Neuronal stem cell (in vitro differentiated cells): ENCODE measurements at regions not wholly inside any gene's neighbourhood (a gene's known extent, or its start where the extent isn't known, plus 50 kb on each side); places are given as distances from the start of the nearest gene placed in this dataset.
A peak's percentile ranks its signal among the peaks of the same experiment; 100 is the strongest.

ENCODE experiments used
- DNase-seq: peaks from one replicate; pipeline ENCODE4 v3.0.0-alpha.2; 2013; ENCODE audit warnings: low spot score
- H2AFZ ChIP-seq: one replicate; pipeline ENCODE4 v1.6.1; 2013; ENCODE audit warnings: mild to moderate bottlenecking, low read length, inconsistent platforms
- H2AK5ac ChIP-seq: 2 replicates; pipeline ENCODE4 v1.6.1; 2013; ENCODE audit warnings: low read depth, mild to moderate bottlenecking, inconsistent platforms, low read length, moderate library complexity, mixed read lengths
- H2BK120ac ChIP-seq: 2 replicates; pipeline ENCODE4 v1.6.1; 2013; ENCODE audit warnings: low read depth, mild to moderate bottlenecking, inconsistent platforms, low read length, moderate library complexity, mixed read lengths
- H2BK12ac ChIP-seq: one replicate; pipeline ENCODE4 v1.6.1; 2013; ENCODE audit warnings: low read length, inconsistent platforms
- H2BK15ac ChIP-seq: 2 replicates; pipeline ENCODE4 v1.6.1; 2013; ENCODE audit warnings: mild to moderate bottlenecking, low read length, inconsistent platforms, mixed read lengths
- H2BK5ac ChIP-seq: one replicate; pipeline ENCODE4 v1.6.1; 2013; ENCODE audit warnings: inconsistent platforms, mild to moderate bottlenecking, low read length, moderate library complexity
- H3K14ac ChIP-seq: one replicate; pipeline ENCODE4 v1.6.1; 2013; ENCODE audit warnings: low read length, inconsistent platforms
- H3K18ac ChIP-seq: 2 replicates; pipeline ENCODE4 v1.6.1; 2013; ENCODE audit warnings: low read length, inconsistent platforms
- H3K23ac ChIP-seq: 2 replicates; pipeline ENCODE4 v1.6.1; 2013; ENCODE audit warnings: low read depth, mild to moderate bottlenecking, mixed read lengths, low read length, inconsistent platforms; ENCODE audit not compliant: poor library complexity
- H3K27ac ChIP-seq: replicated peaks from 3 replicates; pipeline ENCODE4 v1.5.1; 2013; ENCODE audit warnings: low read length, inconsistent platforms
- H3K27me3 ChIP-seq, 3 experiments: 2 replicates each; pipeline ENCODE4 v1.6.1; 2013; ENCODE audit warnings: low read length in 3 of 3, mild to moderate bottlenecking in 2 of 3, inconsistent platforms in 1 of 3, low read depth in 1 of 3, mixed read lengths in 1 of 3, moderate library complexity in 1 of 3; ENCODE audit not compliant: control insufficient read depth in 3 of 3, insufficient read depth in 3 of 3
- H3K36me3 ChIP-seq, 2 donors: replicated peaks in 1 of 2; 2 replicates each; pipeline ENCODE4 v1.6.1; 2013; ENCODE audit warnings: low read length in 2 of 2; ENCODE audit not compliant: control insufficient read depth in 2 of 2, insufficient read depth in 2 of 2
- H3K4ac ChIP-seq: 2 replicates; pipeline ENCODE4 v1.6.1; 2013; ENCODE audit warnings: inconsistent platforms, mild to moderate bottlenecking, low read length, moderate library complexity
- H3K4me1 ChIP-seq, 2 donors: 1 replicate in 1 of 2; 2 replicates in 1 of 2; pipeline ENCODE4 v1.6.1; 2013; ENCODE audit warnings: low read length in 2 of 2, low read depth in 1 of 2; ENCODE audit not compliant: control insufficient read depth in 2 of 2, insufficient read depth in 1 of 2
- H3K4me2 ChIP-seq: one replicate; pipeline ENCODE4 v1.6.1; 2013; ENCODE audit warnings: mild to moderate bottlenecking, low read length, inconsistent platforms; ENCODE audit not compliant: insufficient read depth, poor library complexity, severe bottlenecking
- H3K4me3 ChIP-seq, 2 donors: 2 replicates each; pipeline ENCODE4 v1.5.1; 2013; ENCODE audit warnings: low read length in 2 of 2, mild to moderate bottlenecking in 2 of 2, inconsistent platforms in 1 of 2, moderate library complexity in 1 of 2
- H3K79me1 ChIP-seq: one replicate; pipeline ENCODE4 v1.6.1; 2013; ENCODE audit warnings: low read depth, mild to moderate bottlenecking, inconsistent platforms, low read length, moderate library complexity
- H3K9ac ChIP-seq: one replicate; pipeline ENCODE4 v1.6.1; 2013; ENCODE audit warnings: mild to moderate bottlenecking, low read depth, low read length, inconsistent platforms; ENCODE audit not compliant: poor library complexity
- H3K9me3 ChIP-seq, 2 donors: replicated peaks in 1 of 2; 2 replicates each; pipeline versions ENCODE3 to v1.6.1; 2013; ENCODE audit warnings: low read length in 2 of 2, mild to moderate bottlenecking in 2 of 2, inconsistent platforms in 1 of 2, low read depth in 1 of 2, mixed read lengths in 1 of 2, moderate library complexity in 1 of 2; ENCODE audit not compliant: control insufficient read depth in 2 of 2, insufficient read depth in 1 of 2
- H4K8ac ChIP-seq: one replicate; pipeline ENCODE4 v1.6.1; 2013; ENCODE audit warnings: low read depth, mild to moderate bottlenecking, inconsistent platforms, low read length, moderate library complexity
- H4K91ac ChIP-seq: one replicate; pipeline ENCODE4 v1.6.1; 2013; ENCODE audit warnings: low read length, low read depth, mild to moderate bottlenecking, inconsistent platforms; ENCODE audit not compliant: poor library complexity
- WGBS, 2 donors: extraction: QIAGEN DNeasy Blood & Tissue Kit; methylation state at CpG; one replicate each; pipeline ENCODE4 v1.1.7; 2013; ENCODE audit warnings: missing lambda C conversion rate in 2 of 2, mixed read lengths in 1 of 2; ENCODE audit not compliant: insufficient read length in 2 of 2, insufficient replicate concordance in 1 of 2; ENCODE audit errors: extremely low coverage in 2 of 2; 5-methylcytosine and 5-hydroxymethylcytosine counted together

GRCh38 chr13:64845110-64845509 lies 2385.0 kb downstream of the PCDH9 start:
- Histone ChIP-seq H3K27ac (no peak overlapping the region), H3K27me3 (no peaks in the 10 kb centered on the region)

DNA sequence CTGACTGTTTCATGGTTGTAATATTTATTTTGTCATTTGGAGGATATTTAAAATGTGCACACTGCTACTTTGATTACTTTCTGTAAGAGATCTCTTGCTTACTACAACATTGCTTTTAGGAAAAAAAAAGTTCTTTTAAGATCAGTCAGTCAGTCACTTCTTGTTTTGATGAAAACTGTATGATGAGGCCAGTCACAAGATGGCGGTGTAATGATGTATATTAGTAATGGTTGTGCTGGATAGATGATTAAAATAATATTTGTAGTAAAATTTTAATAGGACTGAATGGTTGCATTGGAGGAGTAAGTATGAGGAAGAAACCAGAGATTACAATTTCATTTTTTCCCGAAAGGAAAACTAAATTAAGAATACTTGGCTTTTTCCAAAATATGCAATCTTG lies 2411.1 kb downstream of the PCDH9 start:
- no peak overlapping the region for H4K8ac ChIP-seq
- H4K91ac ChIP-seq: no peak overlapping the region
- H3K4me2 ChIP-seq: no peak overlapping the region
- H2AFZ ChIP-seq: no peak overlapping the region
- H3K27ac ChIP-seq: no peak overlapping the region
- no peak overlapping the region for H2AK5ac ChIP-seq
- H3K4me1 ChIP-seq: no peaks in the 10 kb centered on the region
- H3K4ac ChIP-seq: no peak overlapping the region
- H2BK12ac ChIP-seq: no peak overlapping the region
- no peak overlapping the region for H3K18ac ChIP-seq
- H3K4me3 ChIP-seq: no peak overlapping the region
- H3K36me3 ChIP-seq: no peaks in the 10 kb centered on the region
- no peaks in the 10 kb centered on the region for H3K79me1 ChIP-seq
- no peaks in the 10 kb centered on the region for H3K9me3 ChIP-seq
- no peak overlapping the region for H3K14ac ChIP-seq
- H3K23ac ChIP-seq: no peak overlapping the region
- no peak overlapping the region for H3K9ac ChIP-seq
- H3K27me3 ChIP-seq: no peaks in the 10 kb centered on the region
- WGBS, 2 donors: 100% methylated on average over 1 of the region's 2 CpGs; no CpG with 5 or more reads in 1 of the 2 donors
- no peak overlapping the region for H2BK15ac ChIP-seq
- H2BK5ac ChIP-seq: no peak overlapping the region
- no peak for DNase-seq
- H2BK120ac ChIP-seq: no peak overlapping the region

More at GRCh38 chr13:64845110-64845509, 2385.0 kb downstream of the PCDH9 start:
- Histone ChIP-seq H3K9ac (no peak overlapping the region), H3K14ac (no peak overlapping the region), H2AK5ac (no peak overlapping the region), H3K4me1 (peaks cover 0 to 3% of the 10 kb centered on the region in 2 donors), H3K23ac (no peak overlapping the region), H2BK5ac (no peak overlapping the region), H3K4ac (no peak overlapping the region), H2BK120ac (no peak overlapping the region), H3K4me3 (no peak overlapping the region), H2BK15ac (no peak overlapping the region), H2AFZ (peak overlapping the region; percentile 30), H3K36me3 (no peaks in the 10 kb centered on the region), H4K8ac (no peak overlapping the region), H3K18ac (no peak overlapping the region), H3K4me2 (no peak overlapping the region), H3K79me1 (no peaks in the 10 kb centered on the region), H2BK12ac (no peak overlapping the region), H3K9me3 (no peaks in the 10 kb centered on the region), H4K91ac (no peak overlapping the region)
- no peak for DNase-seq
- whole genome bisulfite sequencing, 2 donors: no CpG with 5 or more reads among the region's 1 CpG

GRCh38 chr13:64817691-64818090 lies 2412.4 kb downstream of the PCDH9 start:
- Histone ChIP-seq H3K27ac (no peak overlapping the region), H3K14ac (no peak overlapping the region), H3K27me3 (no peaks in the 10 kb centered on the region), H3K4ac (no peak overlapping the region), H2AK5ac (no peak overlapping the region), H2BK5ac (no peak overlapping the region), H2BK15ac (no peak overlapping the region), H2AFZ (no peak overlapping the region), H3K23ac (no peak overlapping the region), H4K8ac (no peak overlapping the region), H3K9me3 (no peaks in the 10 kb centered on the region), H3K36me3 (no peaks in the 10 kb centered on the region), H4K91ac (no peak overlapping the region), H3K18ac (no peak overlapping the region), H2BK120ac (no peak overlapping the region), H3K4me3 (no peak overlapping the region), H2BK12ac (no peak overlapping the region), H3K4me2 (no peak overlapping the region), H3K79me1 (no peaks in the 10 kb centered on the region), H3K4me1 (no peaks in the 10 kb centered on the region), H3K9ac (no peak overlapping the region)
- DNase-seq: no peak
- no CpG with 5 or more reads among the region's 3 CpGs for WGBS, 2 donors

GRCh38 chr13:64810750-64811149 lies 2419.4 kb downstream of the PCDH9 start:
- no peak for DNase-seq
- WGBS, 2 donors: no CpG with 5 or more reads among the region's 3 CpGs

More at GRCh38 chr13:64810750-64811149, 2419.4 kb downstream of the PCDH9 start:
- H3K4ac ChIP-seq: no peak overlapping the region
- H2BK120ac ChIP-seq: no peak overlapping the region
- no peak overlapping the region for H2BK5ac ChIP-seq
- no peak overlapping the region for H3K14ac ChIP-seq
- no peak overlapping the region for H3K27ac ChIP-seq
- H3K9me3 ChIP-seq: peaks cover 0 to 2% of the 10 kb centered on the region in 2 donors
- no peak overlapping the region for H2BK12ac ChIP-seq
- no peak overlapping the region for H2AK5ac ChIP-seq
- no peak overlapping the region for H3K18ac ChIP-seq
- no peak overlapping the region for H4K8ac ChIP-seq
- no peak overlapping the region for H3K9ac ChIP-seq
- H3K23ac ChIP-seq: no peak overlapping the region
- H3K36me3 ChIP-seq: no peaks in the 10 kb centered on the region
- H4K91ac ChIP-seq: no peak overlapping the region
- H3K79me1 ChIP-seq: no peaks in the 10 kb centered on the region
- H3K4me3 ChIP-seq: no peak overlapping the region
- H3K4me2 ChIP-seq: no peak overlapping the region
- H2AFZ ChIP-seq: no peak overlapping the region
- no peaks in the 10 kb centered on the region for H3K4me1 ChIP-seq
- no peak overlapping the region for H2BK15ac ChIP-seq
- H3K27me3 ChIP-seq: no peaks in the 10 kb centered on the region
